ENCODE measurements at regions not wholly inside any gene's neighbourhood (a gene's known extent, or its start where the extent isn't known, plus 50 kb on each side); places are given as distances from the start of the nearest gene placed in this dataset.

GRCh38 chr14:84127495-84127894 is 1402.4 kb upstream of the FLRT2 start:
- Mint-ChIP-seq H3K4me1 (no peaks in the 10 kb centered on the region), H3K27me3 (ENCODE audit: insufficient read depth, low read depth, poor library complexity) (no peaks in the 10 kb centered on the region), H3K27ac (no peak overlapping the region), H3K36me3 (ENCODE audit: low read depth) (no peaks in the 10 kb centered on the region), H3K9me3 (no peaks in the 10 kb centered on the region), H3K4me3 (no peak overlapping the region)
- no peak for ATAC-seq
- Histone ChIP-seq H3K36me3 (ENCODE audit: insufficient read depth) (no peaks in the 10 kb centered on the region), H3K4me1 (ENCODE audit: insufficient read depth) (no peaks in the 10 kb centered on the region), H3K9me2 (ENCODE audit: insufficient read depth) (no peaks in the 10 kb centered on the region), H4K20me1 (replicated peaks; ENCODE audit: insufficient read depth) (no peaks in the 10 kb centered on the region), H3K4me3 (no peak overlapping the region), H3K4me2 (no peak overlapping the region), H3K27ac (ENCODE audit: low read depth) (no peak overlapping the region), H3F3A (replicated peaks; ENCODE audit: low read depth) (no peaks in the 10 kb centered on the region), H2AFZ (no peak overlapping the region), H3K27me3 (ENCODE audit: insufficient read depth) (no peaks in the 10 kb centered on the region), H3K79me2 (replicated peaks; ENCODE audit: insufficient read depth) (no peaks in the 10 kb centered on the region)
- no peak for TF ChIP-seq ZNF462 (CRISPR knock-in tag; IDR thresholded peaks at IDR 0.05)
- TF ChIP-seq STAT1 (IDR thresholded peaks at IDR 0.05; ENCODE audit: unreplicated experiment) = no peak
- no peak for TF ChIP-seq EZH2 (IDR thresholded peaks at IDR 0.05; ENCODE audit: low read depth, unreplicated experiment)
- DNase-seq (ENCODE audit: low spot score) = no peak

GRCh38 chr14:84128050-84128449 is 1401.9 kb upstream of the FLRT2 start:
- Histone ChIP-seq H3K27ac (ENCODE audit: low read depth) (no peak overlapping the region), H3K4me2 (no peak overlapping the region), H4K20me1 (replicated peaks; ENCODE audit: insufficient read depth) (no peaks in the 10 kb centered on the region), H3K27me3 (ENCODE audit: insufficient read depth) (no peaks in the 10 kb centered on the region), H3K4me3 (no peak overlapping the region), H3K4me1 (ENCODE audit: insufficient read depth) (no peaks in the 10 kb centered on the region), H2AFZ (no peak overlapping the region), H3F3A (replicated peaks; ENCODE audit: low read depth) (no peaks in the 10 kb centered on the region), H3K36me3 (ENCODE audit: insufficient read depth) (no peaks in the 10 kb centered on the region), H3K79me2 (replicated peaks; ENCODE audit: insufficient read depth) (no peaks in the 10 kb centered on the region), H3K9me2 (ENCODE audit: insufficient read depth) (no peaks in the 10 kb centered on the region)
- Mint-ChIP-seq H3K4me3 (no peak overlapping the region), H3K4me1 (no peaks in the 10 kb centered on the region), H3K36me3 (ENCODE audit: low read depth) (no peaks in the 10 kb centered on the region), H3K27ac (no peak overlapping the region), H3K9me3 (no peaks in the 10 kb centered on the region), H3K27me3 (ENCODE audit: insufficient read depth, low read depth, poor library complexity) (no peaks in the 10 kb centered on the region)
- ATAC-seq = no peak
- DNase-seq (ENCODE audit: low spot score) = no peak
- no peak for TF ChIP-seq ZNF114 (CRISPR knock-in tag; IDR thresholded peaks at IDR 0.05)
- TF ChIP-seq POLR2AphosphoS5 (IDR thresholded peaks at IDR 0.05; ENCODE audit: low read depth) = no peak
- no peak for TF ChIP-seq ZNF331 (CRISPR knock-in tag; IDR thresholded peaks at IDR 0.05; ENCODE audit: low read depth)
- TF ChIP-seq ETS1 (IDR thresholded peaks at IDR 0.05) = no peak
- TF ChIP-seq JUNB (IDR thresholded peaks at IDR 0.05; ENCODE audit: unreplicated experiment) = no peak

All from GM23338 (cell line).